HEK293T (cell line): ENCODE measurements at regions not wholly inside any gene's neighbourhood (a gene's known extent, or its start where the extent isn't known, plus 50 kb on each side); places are given as distances from the start of the nearest gene placed in this dataset.

ENCODE experiments used
- CTCF ChIA-PET: fragments of 350-600 bp; formaldehyde crosslinking; extraction: SDS; loops from one replicate; lab custom pipeline; 2021; ENCODE audit warnings: antibody characterized with exemption, inconsistent platforms; lab: Yijun Ruan, JAX
- POLR2A ChIA-PET: fragments of 350-600 bp; formaldehyde crosslinking; extraction: SDS; loops from one replicate; lab custom pipeline; 2020; ENCODE audit warnings: antibody characterized with exemption, inconsistent platforms; lab: Yijun Ruan, JAX
- DNase-seq: peaks from one replicate; pipeline ENCODE4 v3.0.0; 2012; ENCODE audit warnings: mixed read lengths; ENCODE audit errors: extremely low spot score
- ARNT ChIP-seq: fragments of 450-650 bp; IDR thresholded peaks from 2 replicates; pipeline ENCODE4 v1.6.1; 2017; ENCODE audit warnings: mild to moderate bottlenecking
- BHLHE40 ChIP-seq: fragments of 450-650 bp; IDR thresholded peaks from 2 replicates; pipeline ENCODE4 v1.6.1; 2016; ENCODE audit warnings: mild to moderate bottlenecking, moderate library complexity, borderline replicate concordance
- CTBP1 ChIP-seq: fragments of 450-650 bp; IDR thresholded peaks from 2 replicates; pipeline ENCODE4 v1.6.1; 2016; ENCODE audit warnings: borderline replicate concordance
- ELF4 ChIP-seq: fragments of 450-650 bp; IDR thresholded peaks from 2 replicates; pipeline ENCODE4 v1.6.1; 2017; ENCODE audit warnings: antibody characterized with exemption
- FOXA1 ChIP-seq: fragments of 450-650 bp; IDR thresholded peaks from 2 replicates; pipeline ENCODE4 v1.6.1; 2016; ENCODE audit warnings: mild to moderate bottlenecking
- FOXK2 ChIP-seq: fragments of 450-650 bp; IDR thresholded peaks from 2 replicates; pipeline ENCODE4 v1.6.1; 2016; ENCODE audit warnings: mild to moderate bottlenecking
- FOXM1 ChIP-seq: fragments of 450-650 bp; IDR thresholded peaks from 2 replicates; pipeline ENCODE4 v1.6.1; 2017; ENCODE audit warnings: mild to moderate bottlenecking, borderline replicate concordance
- HDGF ChIP-seq: fragments of 450-650 bp; IDR thresholded peaks from 2 replicates; pipeline ENCODE4 v1.6.1; 2017; ENCODE audit warnings: antibody characterized with exemption, borderline replicate concordance
- L3MBTL2 ChIP-seq: fragments of 450-650 bp; conservative IDR thresholded peaks from 2 replicates; pipeline ENCODE4 v1.6.1; 2016; ENCODE audit warnings: mild to moderate bottlenecking
- LEF1 ChIP-seq: fragments of 450-650 bp; IDR thresholded peaks from 2 replicates; pipeline ENCODE4 v1.6.1; 2017; ENCODE audit warnings: mild to moderate bottlenecking, borderline replicate concordance
- NFRKB ChIP-seq: fragments of 450-650 bp; IDR thresholded peaks from 2 replicates; pipeline ENCODE4 v1.6.1; 2016; ENCODE audit warnings: mild to moderate bottlenecking, moderate library complexity
- SP1 ChIP-seq: fragments of 450-650 bp; IDR thresholded peaks from 2 replicates; pipeline ENCODE4 v1.6.1; 2017
- SUZ12 ChIP-seq: fragments of 450-650 bp; IDR thresholded peaks from 2 replicates; pipeline ENCODE4 v1.6.1; 2016; ENCODE audit warnings: mild to moderate bottlenecking
- TARDBP ChIP-seq: fragments of 450-650 bp; IDR thresholded peaks from 2 replicates; pipeline ENCODE4 v1.6.1; 2016
- ZNF384 ChIP-seq: fragments of 450-650 bp; IDR thresholded peaks from 2 replicates; pipeline ENCODE4 v1.6.1; 2016
- TF ChIP-seq, protein P1 (sequence below): fragments of 450-650 bp; IDR thresholded peaks from 2 replicates; pipeline ENCODE4 v1.6.1; 2016

DNA sequence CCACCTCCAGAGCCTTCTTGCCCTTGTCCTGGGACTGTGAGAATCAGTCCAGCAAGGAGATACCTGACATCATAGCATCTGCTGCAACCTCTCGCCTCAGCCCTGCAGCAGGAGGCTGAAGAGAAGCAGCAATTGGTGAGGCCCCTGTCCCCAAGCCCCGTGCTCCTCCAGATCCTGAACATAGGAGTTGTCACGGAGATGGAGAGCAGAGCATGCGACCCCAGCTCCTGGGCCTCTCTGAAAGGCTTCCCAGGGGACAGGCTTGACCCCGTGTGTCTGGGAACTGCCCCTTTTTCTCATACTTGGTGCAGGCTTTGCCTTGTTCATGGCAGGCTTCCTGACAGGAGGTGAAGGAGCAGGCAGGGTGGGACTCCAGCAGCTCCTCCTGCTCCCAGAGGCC, 127.7 kb upstream of the PZP start:
- POLR2A ChIA-PET: no interaction called here

DNA sequence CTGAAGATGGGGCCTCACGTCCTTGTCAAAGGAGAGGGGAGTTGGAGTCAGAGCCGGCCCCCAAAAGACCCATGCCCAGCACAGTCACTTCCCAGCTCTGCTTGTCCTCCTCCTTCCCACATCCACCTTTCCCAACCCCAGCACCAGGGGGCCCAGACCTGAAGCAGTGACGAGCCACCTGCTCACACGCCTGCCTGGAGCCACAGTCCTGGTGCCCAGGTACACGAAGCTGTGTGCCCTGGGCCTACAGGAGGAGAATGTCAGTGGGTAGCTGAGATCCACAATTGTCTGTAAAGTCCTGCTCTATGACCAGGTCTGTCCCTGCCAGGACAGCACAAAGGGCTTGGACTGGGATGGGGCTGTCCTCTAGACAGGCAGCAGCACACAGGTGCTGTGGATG, 126.8 kb upstream of the PZP start:
- no peak for DNase-seq
- TF ChIP-seq HDGF: no peak
- TF ChIP-seq CTBP1: no peak
- no peak for TF ChIP-seq FOXK2
- no peak for TF ChIP-seq FOXM1
- no peak for TF ChIP-seq BHLHE40
- no peak for TF ChIP-seq ZNF384
- TF ChIP-seq L3MBTL2: no peak
- TF ChIP-seq SUZ12: no peak
- no peak for TF ChIP-seq ELF4
- ChIA-PET CTCF (interaction anchor here (0.6 kb wide), 1 partner anchor 22 kb away, joined by 3 read pairs; no protein-coding TSS in a partner anchor), POLR2A (no interaction called here)

More for the DNA sequence above, 127.7 kb upstream of the PZP start:
- TF ChIP-seq SP1 (no peak), FOXM1 (no peak), FOXA1 (no peak)
- CTCF ChIA-PET: interaction anchor here (0.7 kb wide), 1 partner anchor 375 kb away, joined by 4 read pairs; no protein-coding TSS in a partner anchor
- DNase-seq: no peak

DNA sequence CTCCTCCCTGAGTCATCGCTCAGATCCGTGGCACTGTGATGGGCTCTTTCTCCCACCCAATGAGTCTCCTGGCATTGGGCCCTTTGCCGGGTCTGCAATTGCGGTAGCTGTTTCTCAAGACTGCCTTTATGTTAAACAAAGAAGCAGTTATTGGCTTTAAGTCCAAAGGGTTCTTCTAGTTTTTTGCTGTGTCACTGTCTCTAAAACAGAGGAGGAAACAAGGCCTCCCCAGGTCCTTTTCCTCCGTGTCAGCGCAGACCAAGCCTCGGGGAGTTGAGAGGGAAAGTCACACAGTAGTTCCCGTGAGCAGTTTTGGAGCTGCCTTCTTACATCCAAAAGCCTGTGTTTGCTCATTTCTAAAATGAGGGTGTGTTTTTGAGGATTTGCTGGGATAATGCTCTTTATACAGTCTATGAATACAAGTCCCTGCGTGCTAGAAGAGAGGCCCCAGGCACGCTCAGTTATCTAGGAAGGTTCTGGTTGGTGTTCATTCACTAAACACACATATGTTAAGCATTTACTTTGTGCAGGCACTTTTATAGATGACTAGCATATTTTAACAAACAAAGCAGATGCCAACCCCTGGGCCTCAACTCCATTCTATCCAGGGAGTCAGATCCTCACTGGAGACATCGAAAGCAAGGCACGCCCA, 126.0 kb upstream of the PZP start:
- POLR2A ChIA-PET: no interaction called here
- no peak for DNase-seq
- CTCF ChIA-PET: no interaction called here
- no peak for TF ChIP-seq ARNT
- no peak for TF ChIP-seq SP1
- no peak for TF ChIP-seq TARDBP
- TF ChIP-seq FOXA1: no peak

DNA sequence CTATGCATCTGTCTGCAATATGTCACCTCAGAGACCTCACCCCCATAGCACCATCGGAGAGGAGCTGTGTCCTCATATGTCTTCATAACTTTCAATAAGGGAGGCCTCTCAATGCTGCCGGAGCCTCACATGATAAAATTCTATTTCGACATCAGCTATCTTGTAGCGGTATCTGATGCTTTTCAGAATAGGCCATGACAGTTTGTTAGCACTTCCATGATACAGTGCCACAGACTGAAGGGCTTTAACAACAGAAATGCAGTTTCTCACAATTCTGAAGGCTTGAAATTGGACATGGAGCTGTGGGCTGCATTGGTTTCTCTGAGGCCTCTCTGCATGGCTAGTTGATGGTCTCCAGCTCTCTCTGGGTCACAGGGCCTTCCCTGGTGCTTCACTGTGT, 125.0 kb upstream of the PZP start:
- POLR2A ChIA-PET: no interaction called here
- DNase-seq: no peak
- CTCF ChIA-PET: interaction anchor here (0.6 kb wide), 2 partner anchors 39 to 872 kb away, joined by 3 read pairs; no protein-coding TSS in a partner anchor
- TF ChIP-seq LEF1: no peak
- TF ChIP-seq, protein P1, sequence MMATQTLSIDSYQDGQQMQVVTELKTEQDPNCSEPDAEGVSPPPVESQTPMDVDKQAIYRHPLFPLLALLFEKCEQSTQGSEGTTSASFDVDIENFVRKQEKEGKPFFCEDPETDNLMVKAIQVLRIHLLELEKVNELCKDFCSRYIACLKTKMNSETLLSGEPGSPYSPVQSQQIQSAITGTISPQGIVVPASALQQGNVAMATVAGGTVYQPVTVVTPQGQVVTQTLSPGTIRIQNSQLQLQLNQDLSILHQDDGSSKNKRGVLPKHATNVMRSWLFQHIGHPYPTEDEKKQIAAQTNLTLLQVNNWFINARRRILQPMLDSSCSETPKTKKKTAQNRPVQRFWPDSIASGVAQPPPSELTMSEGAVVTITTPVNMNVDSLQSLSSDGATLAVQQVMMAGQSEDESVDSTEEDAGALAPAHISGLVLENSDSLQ: no peak
- no peak for TF ChIP-seq HDGF
- no peak for TF ChIP-seq TARDBP
- no peak for TF ChIP-seq BHLHE40
- TF ChIP-seq SP1: no peak
- no peak for TF ChIP-seq ZNF384
- no peak for TF ChIP-seq NFRKB
- no peak for TF ChIP-seq CTBP1
- no peak for TF ChIP-seq FOXK2
- no peak for TF ChIP-seq FOXA1
- no peak for TF ChIP-seq SUZ12
- TF ChIP-seq FOXM1: no peak
- no peak for TF ChIP-seq L3MBTL2
- no peak for TF ChIP-seq ARNT
- TF ChIP-seq ELF4: no peak

DNA sequence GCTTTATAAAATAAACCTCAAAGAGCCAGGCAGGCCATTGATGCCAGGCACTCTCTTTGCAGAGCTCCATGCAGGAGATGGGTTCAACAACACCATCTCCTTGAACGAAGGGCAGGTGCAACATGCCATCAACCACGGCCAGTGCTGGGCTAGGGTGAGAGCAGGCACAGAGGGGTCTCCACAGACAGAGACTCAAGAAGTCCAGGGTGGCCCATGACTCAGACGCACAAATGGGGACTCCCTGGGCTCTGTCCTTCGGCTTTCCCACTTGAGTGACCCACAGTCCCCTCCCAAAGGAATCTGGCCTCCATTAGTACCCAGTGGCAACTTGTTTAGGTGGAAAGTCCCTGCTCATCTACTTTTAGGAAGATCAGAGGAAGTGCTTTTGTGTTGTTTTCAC, 124.4 kb upstream of the PZP start:
- no peak for TF ChIP-seq L3MBTL2
- TF ChIP-seq SP1: no peak
- CTCF ChIA-PET: interaction anchor here (0.6 kb wide), 1 partner anchor 871 kb away, joined by 3 read pairs; no protein-coding TSS in a partner anchor
- POLR2A ChIA-PET: no interaction called here
- no peak for DNase-seq

DNA sequence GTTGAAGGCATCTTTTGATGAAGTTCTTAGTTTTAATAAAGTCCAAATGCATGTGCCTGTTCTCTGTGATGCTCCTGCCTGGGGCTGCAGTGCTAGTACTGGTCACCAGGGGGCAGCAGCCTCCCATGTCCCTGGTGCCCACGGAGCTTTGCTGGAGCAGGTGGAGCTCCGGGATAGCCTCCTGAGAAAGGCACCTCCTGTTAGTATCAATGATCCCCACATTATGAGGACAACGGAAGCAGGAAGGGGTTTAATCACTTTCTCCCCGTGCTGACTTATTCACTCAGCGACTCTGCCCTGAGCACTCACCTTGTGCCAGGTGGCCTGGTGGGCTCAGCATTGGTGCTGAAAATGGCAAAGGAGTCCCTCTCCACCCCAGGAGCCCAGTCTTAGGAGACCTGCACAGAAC, 123.0 kb upstream of the PZP start:
- TF ChIP-seq, protein P1: no peak
- TF ChIP-seq CTBP1 (no peak), SUZ12 (no peak), NFRKB (no peak), TARDBP (no peak), SP1 (no peak), ELF4 (no peak), LEF1 (no peak), ZNF384 (no peak), FOXK2 (no peak), L3MBTL2 (no peak), BHLHE40 (no peak), FOXA1 (no peak)
- POLR2A ChIA-PET: interaction anchor here (1.0 kb wide), 1 partner anchor 9 kb away, joined by 4 read pairs; no protein-coding TSS in a partner anchor
- CTCF ChIA-PET: interaction anchor here (0.6 to 1.2 kb wide), 4 partner anchors 10 to 1303 kb away, joined by 3 read pairs; no protein-coding TSS in a partner anchor
- DNase-seq: peak; percentile 78

DNA sequence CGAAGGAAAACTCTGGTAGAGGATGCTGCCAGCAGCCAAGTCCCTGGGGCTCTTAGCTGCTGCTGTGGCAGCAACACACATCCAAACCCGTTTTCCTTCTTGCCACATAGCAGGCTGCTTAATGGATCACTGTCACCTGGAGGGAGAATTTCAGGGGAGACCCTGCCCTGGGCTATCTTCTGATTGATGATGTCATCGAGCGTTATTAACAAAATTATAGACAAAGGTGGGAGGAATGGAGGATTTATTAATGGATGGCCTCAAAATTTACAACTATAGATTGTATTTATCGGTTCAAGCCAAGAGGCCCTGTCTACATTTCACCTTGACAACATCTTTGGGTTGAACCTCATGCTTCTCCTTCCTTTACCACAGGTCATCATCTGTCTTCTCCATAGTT, 120.8 kb upstream of the PZP start:
- DNase-seq: no peak
- CTCF ChIA-PET: no interaction called here
- no peak for TF ChIP-seq BHLHE40
- TF ChIP-seq FOXM1: no peak
- POLR2A ChIA-PET: no interaction called here
